ENCODE measurements at regions not wholly inside any gene's neighbourhood (a gene's known extent, or its start where the extent isn't known, plus 50 kb on each side); places are given as distances from the start of the nearest gene placed in this dataset.

DNA sequence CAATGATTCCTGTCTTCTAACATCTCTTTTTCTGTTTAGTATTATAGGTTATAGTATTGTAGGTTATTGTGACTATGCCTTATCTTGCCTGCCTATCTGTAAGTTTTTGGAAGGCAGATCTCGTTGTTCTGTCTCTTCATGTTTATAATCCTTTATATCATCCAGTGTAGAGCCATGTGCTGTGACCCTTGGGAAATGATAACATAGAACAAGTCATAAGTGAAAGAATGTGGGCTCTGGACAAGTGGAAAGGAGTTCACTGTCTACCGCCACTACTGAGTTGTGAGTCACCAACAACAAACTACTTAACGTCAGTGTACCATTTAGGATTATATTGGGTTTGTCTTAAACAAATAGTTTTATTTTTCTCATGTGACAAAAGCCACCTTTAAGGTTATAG lies 139.3 kb downstream of the LYPLAL1 start:
- H3K36me3 ChIP-seq (ENCODE audit: insufficient read depth, low read length): no peaks in the 10 kb centered on the region
- no peak for ATAC-seq (ENCODE audit: insufficient read depth, low read depth)
- H3K79me2 ChIP-seq (ENCODE audit: insufficient read depth, low read length): no peaks in the 10 kb centered on the region
- H2AFZ ChIP-seq (ENCODE audit: low read depth, low read length): no peak overlapping the region
- H4K20me1 ChIP-seq (ENCODE audit: insufficient read depth, low read length): no peaks in the 10 kb centered on the region
- TF ChIP-seq, protein P1, sequence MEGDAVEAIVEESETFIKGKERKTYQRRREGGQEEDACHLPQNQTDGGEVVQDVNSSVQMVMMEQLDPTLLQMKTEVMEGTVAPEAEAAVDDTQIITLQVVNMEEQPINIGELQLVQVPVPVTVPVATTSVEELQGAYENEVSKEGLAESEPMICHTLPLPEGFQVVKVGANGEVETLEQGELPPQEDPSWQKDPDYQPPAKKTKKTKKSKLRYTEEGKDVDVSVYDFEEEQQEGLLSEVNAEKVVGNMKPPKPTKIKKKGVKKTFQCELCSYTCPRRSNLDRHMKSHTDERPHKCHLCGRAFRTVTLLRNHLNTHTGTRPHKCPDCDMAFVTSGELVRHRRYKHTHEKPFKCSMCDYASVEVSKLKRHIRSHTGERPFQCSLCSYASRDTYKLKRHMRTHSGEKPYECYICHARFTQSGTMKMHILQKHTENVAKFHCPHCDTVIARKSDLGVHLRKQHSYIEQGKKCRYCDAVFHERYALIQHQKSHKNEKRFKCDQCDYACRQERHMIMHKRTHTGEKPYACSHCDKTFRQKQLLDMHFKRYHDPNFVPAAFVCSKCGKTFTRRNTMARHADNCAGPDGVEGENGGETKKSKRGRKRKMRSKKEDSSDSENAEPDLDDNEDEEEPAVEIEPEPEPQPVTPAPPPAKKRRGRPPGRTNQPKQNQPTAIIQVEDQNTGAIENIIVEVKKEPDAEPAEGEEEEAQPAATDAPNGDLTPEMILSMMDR (IDR thresholded peaks at IDR 0.05; ENCODE audit: borderline replicate concordance, extremely low read depth, low read length, poor library complexity, severe bottlenecking): no peak
- no peak for TF ChIP-seq EZH2 (IDR thresholded peaks at IDR 0.05; ENCODE audit: borderline replicate concordance, low read depth, low read length, severe bottlenecking)
- H3K9me3 ChIP-seq (ENCODE audit: insufficient read depth, low read length, severe bottlenecking): no peaks in the 10 kb centered on the region
- DNase-seq: no peak
- no peaks in the 10 kb centered on the region for H3K27me3 ChIP-seq (ENCODE audit: insufficient read depth, low read length, poor library complexity)
- no peak overlapping the region for H3K9ac ChIP-seq (ENCODE audit: low read depth, low read length)
- H3K4me2 ChIP-seq (ENCODE audit: insufficient read depth, low read length): no peak overlapping the region
- no peaks in the 10 kb centered on the region for H3K4me1 ChIP-seq (ENCODE audit: insufficient read depth, low read length)
- H3K27ac ChIP-seq (ENCODE audit: low read length): no peak overlapping the region
- H3K4me3 ChIP-seq (ENCODE audit: low read depth in 1 of 2, low read length in 2 of 2): no peak overlapping the region

DNA sequence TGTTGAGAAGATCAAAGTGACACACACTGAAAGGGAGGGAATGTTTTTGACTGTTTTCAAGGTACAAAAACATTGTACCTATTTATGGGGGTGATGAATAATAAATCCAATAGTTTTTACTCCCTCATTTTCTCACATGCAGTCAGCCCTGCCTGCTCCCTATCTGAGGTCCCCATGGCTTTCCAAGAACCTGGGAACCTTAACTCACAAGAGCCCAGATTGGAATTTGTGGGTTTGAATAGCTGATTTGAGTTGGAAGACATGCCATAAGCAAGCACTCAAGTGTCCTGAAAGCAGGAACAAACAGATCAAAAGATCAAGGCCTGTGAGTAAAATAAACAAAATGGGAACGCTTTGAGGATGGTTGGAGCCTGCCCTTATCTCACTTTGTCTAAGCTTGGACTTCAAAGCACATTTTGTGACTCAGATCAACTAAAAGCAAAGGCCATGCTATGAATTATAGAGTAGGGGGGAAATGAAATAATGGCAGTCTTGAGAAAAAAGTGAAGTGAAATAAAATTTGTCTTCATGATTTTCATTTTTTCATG lies 136.6 kb downstream of the LYPLAL1 start:
- H3K4me3 ChIP-seq (ENCODE audit: low read depth in 1 of 2, low read length in 2 of 2): no peak overlapping the region
- H3K9me3 ChIP-seq (ENCODE audit: insufficient read depth, low read length, severe bottlenecking): no peaks in the 10 kb centered on the region
- H3K4me1 ChIP-seq (ENCODE audit: insufficient read depth, low read length): no peaks in the 10 kb centered on the region
- no peaks in the 10 kb centered on the region for H3K79me2 ChIP-seq (ENCODE audit: insufficient read depth, low read length)
- DNase-seq: no peak
- TF ChIP-seq EZH2 (IDR thresholded peaks at IDR 0.05; ENCODE audit: borderline replicate concordance, low read depth, low read length, severe bottlenecking): no peak
- TF ChIP-seq, protein P1 (IDR thresholded peaks at IDR 0.05; ENCODE audit: borderline replicate concordance, extremely low read depth, low read length, poor library complexity, severe bottlenecking): no peak
- H3K4me2 ChIP-seq (ENCODE audit: insufficient read depth, low read length): no peak overlapping the region
- H2AFZ ChIP-seq (ENCODE audit: low read depth, low read length): no peak overlapping the region
- no peaks in the 10 kb centered on the region for H4K20me1 ChIP-seq (ENCODE audit: insufficient read depth, low read length)
- H3K9ac ChIP-seq (ENCODE audit: low read depth, low read length): no peak overlapping the region
- no peaks in the 10 kb centered on the region for H3K36me3 ChIP-seq (ENCODE audit: insufficient read depth, low read length)
- no peaks in the 10 kb centered on the region for H3K27me3 ChIP-seq (ENCODE audit: insufficient read depth, low read length, poor library complexity)
- ATAC-seq (ENCODE audit: insufficient read depth, low read depth): no peak
- no peak overlapping the region for H3K27ac ChIP-seq (ENCODE audit: low read length)

DNA sequence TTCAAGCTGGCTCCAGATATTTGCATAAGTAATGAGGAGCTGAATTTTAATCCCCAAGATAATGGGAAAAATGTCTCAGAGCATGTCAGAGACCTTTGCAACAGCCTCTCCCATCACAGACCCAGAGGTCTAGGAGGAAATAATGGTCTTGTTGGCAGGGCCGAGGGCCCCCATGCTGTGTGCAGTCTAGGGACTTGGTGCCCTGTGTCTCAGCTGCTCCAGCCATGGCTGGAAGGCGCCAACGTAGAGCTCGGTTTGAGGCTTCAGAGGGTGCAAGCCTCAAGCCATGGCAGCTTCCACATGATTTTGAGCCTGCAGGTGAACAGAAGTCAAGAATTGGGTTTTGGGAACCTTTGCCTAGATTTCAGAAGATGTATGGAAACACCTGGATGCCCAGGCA lies 134.7 kb downstream of the LYPLAL1 start:
- Histone ChIP-seq H3K9ac (ENCODE audit: low read depth, low read length) (no peak overlapping the region), H4K20me1 (ENCODE audit: insufficient read depth, low read length) (no peaks in the 10 kb centered on the region), H2AFZ (ENCODE audit: low read depth, low read length) (no peak overlapping the region), H3K9me3 (ENCODE audit: insufficient read depth, low read length, severe bottlenecking) (no peaks in the 10 kb centered on the region), H3K4me3 (ENCODE audit: low read depth in 1 of 2, low read length in 2 of 2) (no peak overlapping the region), H3K4me1 (ENCODE audit: insufficient read depth, low read length) (no peaks in the 10 kb centered on the region), H3K79me2 (ENCODE audit: insufficient read depth, low read length) (no peaks in the 10 kb centered on the region), H3K27ac (ENCODE audit: low read length) (no peak overlapping the region), H3K36me3 (ENCODE audit: insufficient read depth, low read length) (no peaks in the 10 kb centered on the region), H3K4me2 (ENCODE audit: insufficient read depth, low read length) (no peak overlapping the region), H3K27me3 (ENCODE audit: insufficient read depth, low read length, poor library complexity) (no peaks in the 10 kb centered on the region)
- DNase-seq: no peak
- no peak for ATAC-seq (ENCODE audit: insufficient read depth, low read depth)
- no peak for TF ChIP-seq EZH2 (IDR thresholded peaks at IDR 0.05; ENCODE audit: borderline replicate concordance, low read depth, low read length, severe bottlenecking)

DNA sequence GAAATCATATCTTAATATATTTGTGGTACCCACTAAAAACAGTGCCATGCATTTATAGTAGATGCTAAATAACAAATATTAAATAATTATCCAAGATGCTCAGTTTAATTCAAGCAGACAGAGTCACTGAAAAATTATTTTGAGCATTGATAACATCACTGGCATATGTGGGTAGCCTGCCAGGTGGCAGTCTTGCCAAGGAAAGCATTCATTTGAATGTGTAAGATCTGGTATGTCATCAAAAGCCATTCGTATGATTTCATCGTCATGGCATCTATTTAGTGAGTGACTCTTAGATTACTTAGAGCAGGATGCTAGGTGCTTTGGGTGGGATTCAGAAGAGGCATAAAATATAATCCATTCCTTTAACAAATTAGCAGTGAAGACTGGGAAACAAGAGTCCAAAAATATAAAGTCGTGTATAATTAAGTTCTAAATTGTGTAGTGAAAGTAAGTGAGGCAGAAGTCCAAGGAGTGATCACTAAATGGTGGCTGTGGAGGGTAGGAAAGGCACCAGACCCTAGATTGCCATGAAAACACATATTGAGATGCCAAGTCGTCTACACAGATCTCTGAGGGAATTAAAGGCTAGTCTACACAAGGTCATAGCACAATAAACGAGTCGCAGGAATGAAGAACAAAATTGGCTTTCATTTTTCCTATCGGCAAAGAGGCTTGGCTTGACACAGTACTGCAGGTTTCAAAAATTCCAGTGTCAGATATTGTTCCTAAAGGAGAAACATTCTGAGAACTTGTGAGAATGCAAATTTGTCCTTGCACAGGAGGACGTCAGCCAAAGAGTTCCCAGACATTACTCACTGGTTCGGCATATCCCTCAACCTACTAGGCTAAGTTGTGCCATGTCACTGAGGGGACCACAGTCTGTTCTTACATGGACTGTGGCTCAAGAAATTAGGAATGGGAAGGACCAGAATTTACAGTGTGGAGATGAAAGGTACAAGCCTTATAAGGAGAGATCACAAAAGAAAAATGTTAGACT lies 130.8 kb downstream of the LYPLAL1 start:
- Histone ChIP-seq H3K27ac (ENCODE audit: low read length) (no peak overlapping the region), H4K20me1 (ENCODE audit: insufficient read depth, low read length) (no peaks in the 10 kb centered on the region), H3K9ac (ENCODE audit: low read depth, low read length) (no peak overlapping the region), H3K4me1 (ENCODE audit: insufficient read depth, low read length) (no peaks in the 10 kb centered on the region), H3K4me2 (ENCODE audit: insufficient read depth, low read length) (no peak overlapping the region), H3K4me3 (ENCODE audit: low read depth in 1 of 2, low read length in 2 of 2) (no peak overlapping the region), H3K27me3 (ENCODE audit: insufficient read depth, low read length, poor library complexity) (no peaks in the 10 kb centered on the region), H3K79me2 (ENCODE audit: insufficient read depth, low read length) (no peaks in the 10 kb centered on the region), H3K36me3 (ENCODE audit: insufficient read depth, low read length) (no peaks in the 10 kb centered on the region), H3K9me3 (ENCODE audit: insufficient read depth, low read length, severe bottlenecking) (no peaks in the 10 kb centered on the region), H2AFZ (ENCODE audit: low read depth, low read length) (no peak overlapping the region)
- no peak for TF ChIP-seq EZH2 (IDR thresholded peaks at IDR 0.05; ENCODE audit: borderline replicate concordance, low read depth, low read length, severe bottlenecking)
- TF ChIP-seq, protein P1 (IDR thresholded peaks at IDR 0.05; ENCODE audit: borderline replicate concordance, extremely low read depth, low read length, poor library complexity, severe bottlenecking): no peak
- DNase-seq: no peak
- no peak for ATAC-seq (ENCODE audit: insufficient read depth, low read depth)

Data from DND-41 (cell line).